H1 (cell line): ENCODE measurements at regions not wholly inside any gene's neighbourhood (a gene's known extent, or its start where the extent isn't known, plus 50 kb on each side); places are given as distances from the start of the nearest gene placed in this dataset.

ENCODE experiments used
- FOSL1 ChIP-seq: IDR thresholded peaks from 2 replicates; pipeline ENCODE4 v1.6.1; 2011; ENCODE audit warnings: mild to moderate bottlenecking, low read depth, low read length, moderate library complexity; ENCODE audit not compliant: insufficient read depth
- GABPA ChIP-seq: IDR thresholded peaks from 2 replicates; pipeline ENCODE4 v1.6.1; 2011; ENCODE audit warnings: mild to moderate bottlenecking, low read length, moderate library complexity, borderline replicate concordance; ENCODE audit not compliant: insufficient read depth
- POLR2A ChIP-seq, 2 experiments: IDR thresholded peaks; 1 replicate in 1 of 2; 2 replicates in 1 of 2; pipeline ENCODE4 v1.6.1; 2011; ENCODE audit warnings: low read depth in 2 of 2, low read length in 2 of 2, mild to moderate bottlenecking in 2 of 2; ENCODE audit errors: control extremely low read depth in 1 of 2
- POLR2AphosphoS5 ChIP-seq: IDR thresholded peaks from 2 replicates; pipeline ENCODE4 v1.6.1; 2011; ENCODE audit warnings: low read depth, low read length
- RAD21 ChIP-seq, 2 experiments: IDR thresholded peaks in 1 of 2; conservative IDR thresholded peaks in 1 of 2; 2 replicates each; pipeline ENCODE4 v1.6.1; 2011; ENCODE audit warnings: low read depth in 2 of 2, low read length in 2 of 2, improper control_type of control experiment in 1 of 2, inconsistent platforms in 1 of 2, mild to moderate bottlenecking in 1 of 2, moderate library complexity in 1 of 2
- RFX5 ChIP-seq: IDR thresholded peaks from 2 replicates; pipeline ENCODE4 v1.6.1; 2011; ENCODE audit warnings: low read depth, low read length, improper control_type of control experiment, borderline replicate concordance
- SP4 ChIP-seq: IDR thresholded peaks from 2 replicates; pipeline ENCODE4 v1.6.1; 2012; ENCODE audit warnings: low read length, inconsistent platforms
- TCF12 ChIP-seq: IDR thresholded peaks from 2 replicates; pipeline ENCODE4 v1.6.1; 2011; ENCODE audit warnings: low read depth, mild to moderate bottlenecking, low read length
- ZNF274 ChIP-seq: IDR thresholded peaks from 2 replicates; pipeline ENCODE4 v1.7.0; 2012; ENCODE audit warnings: low read length, borderline replicate concordance; ENCODE audit errors: extremely low read depth
- TF ChIP-seq, protein P1 (sequence below), 3 experiments: IDR thresholded peaks; 1 replicate in 2 of 3; 2 replicates in 1 of 3; pipeline versions ENCODE4 v1.5.1 to v1.6.1; 2011; ENCODE audit warnings: low read length in 3 of 3, mild to moderate bottlenecking in 3 of 3, inconsistent platforms in 2 of 3, low read depth in 1 of 3, moderate library complexity in 1 of 3; ENCODE audit not compliant: insufficient read depth in 1 of 3; ENCODE audit errors: control extremely low read depth in 1 of 3
- TF ChIP-seq, protein P2 (sequence below): IDR thresholded peaks from 2 replicates; pipeline ENCODE4 v1.6.1; 2012; ENCODE audit warnings: inconsistent platforms
- TF ChIP-seq, protein P3 (sequence below): IDR thresholded peaks from 2 replicates; pipeline ENCODE4 v1.6.1; 2011; ENCODE audit warnings: low read length, improper control_type of control experiment

DNA sequence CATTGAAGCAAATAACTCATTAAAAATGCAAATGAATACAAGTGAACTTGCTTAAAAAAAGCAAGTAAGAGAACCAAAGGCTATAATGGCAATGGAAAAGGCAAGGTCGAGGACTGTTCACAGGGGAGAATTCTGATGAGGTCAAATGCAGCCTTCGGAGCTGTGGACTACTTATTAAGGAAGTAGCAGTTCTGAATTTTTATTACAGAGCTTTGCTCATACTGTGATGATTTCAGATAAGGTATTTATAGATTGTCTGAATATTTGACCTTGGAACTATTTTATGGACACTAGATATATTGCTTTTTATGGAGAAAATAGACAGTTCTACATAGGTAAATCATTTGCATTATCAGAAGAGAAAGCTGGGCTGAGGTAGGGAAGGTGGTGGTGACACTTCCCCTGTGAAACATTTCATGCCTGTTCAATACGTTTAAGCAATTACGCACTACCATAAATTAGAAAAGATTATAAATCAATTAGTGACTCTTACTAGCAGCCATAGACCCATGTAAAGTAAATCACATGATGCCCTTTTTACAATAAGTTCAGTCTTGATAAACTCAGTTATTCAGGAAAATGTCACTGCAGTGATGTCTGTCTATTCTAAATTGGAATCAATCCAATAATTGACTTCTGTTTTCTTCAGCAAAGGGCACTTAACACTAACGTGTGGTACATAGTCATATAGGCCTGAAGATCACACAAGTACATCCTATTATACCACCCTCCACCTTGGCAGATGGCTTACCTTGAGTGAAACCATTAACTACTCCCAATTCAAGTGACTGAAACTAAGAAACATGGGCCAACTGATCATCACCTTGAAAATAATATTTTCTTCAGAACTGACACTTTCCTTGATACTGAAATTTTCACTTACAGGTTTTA lies 260.0 kb downstream of the KLF12 start:
- TF ChIP-seq, protein P1, sequence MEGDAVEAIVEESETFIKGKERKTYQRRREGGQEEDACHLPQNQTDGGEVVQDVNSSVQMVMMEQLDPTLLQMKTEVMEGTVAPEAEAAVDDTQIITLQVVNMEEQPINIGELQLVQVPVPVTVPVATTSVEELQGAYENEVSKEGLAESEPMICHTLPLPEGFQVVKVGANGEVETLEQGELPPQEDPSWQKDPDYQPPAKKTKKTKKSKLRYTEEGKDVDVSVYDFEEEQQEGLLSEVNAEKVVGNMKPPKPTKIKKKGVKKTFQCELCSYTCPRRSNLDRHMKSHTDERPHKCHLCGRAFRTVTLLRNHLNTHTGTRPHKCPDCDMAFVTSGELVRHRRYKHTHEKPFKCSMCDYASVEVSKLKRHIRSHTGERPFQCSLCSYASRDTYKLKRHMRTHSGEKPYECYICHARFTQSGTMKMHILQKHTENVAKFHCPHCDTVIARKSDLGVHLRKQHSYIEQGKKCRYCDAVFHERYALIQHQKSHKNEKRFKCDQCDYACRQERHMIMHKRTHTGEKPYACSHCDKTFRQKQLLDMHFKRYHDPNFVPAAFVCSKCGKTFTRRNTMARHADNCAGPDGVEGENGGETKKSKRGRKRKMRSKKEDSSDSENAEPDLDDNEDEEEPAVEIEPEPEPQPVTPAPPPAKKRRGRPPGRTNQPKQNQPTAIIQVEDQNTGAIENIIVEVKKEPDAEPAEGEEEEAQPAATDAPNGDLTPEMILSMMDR (IDR thresholded peaks at IDR 0.05; ENCODE audit: control extremely low read depth in 1 of 3, insufficient read depth in 1 of 3, low read depth in 1 of 3, low read length in 3 of 3): no peak
- no peak for TF ChIP-seq ZNF274
- no peak for TF ChIP-seq TCF12
- TF ChIP-seq, protein P2, sequence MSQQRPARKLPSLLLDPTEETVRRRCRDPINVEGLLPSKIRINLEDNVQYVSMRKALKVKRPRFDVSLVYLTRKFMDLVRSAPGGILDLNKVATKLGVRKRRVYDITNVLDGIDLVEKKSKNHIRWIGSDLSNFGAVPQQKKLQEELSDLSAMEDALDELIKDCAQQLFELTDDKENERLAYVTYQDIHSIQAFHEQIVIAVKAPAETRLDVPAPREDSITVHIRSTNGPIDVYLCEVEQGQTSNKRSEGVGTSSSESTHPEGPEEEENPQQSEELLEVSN: no peak
- TF ChIP-seq RAD21 (IDR thresholded peaks at IDR 0.05 in 1 of 2, conservative IDR thresholded peaks at IDR 0.05 in 1 of 2; ENCODE audit: low read depth in 2 of 2, low read length in 2 of 2): no peak
- TF ChIP-seq RFX5: no peak
- TF ChIP-seq POLR2A (IDR thresholded peaks at IDR 0.05; ENCODE audit: control extremely low read depth in 1 of 2, low read depth in 2 of 2, low read length in 2 of 2): no peak
- TF ChIP-seq FOSL1: no peak
- no peak for TF ChIP-seq SP4
- no peak for TF ChIP-seq POLR2AphosphoS5
- no peak for TF ChIP-seq GABPA
- TF ChIP-seq, protein P3, sequence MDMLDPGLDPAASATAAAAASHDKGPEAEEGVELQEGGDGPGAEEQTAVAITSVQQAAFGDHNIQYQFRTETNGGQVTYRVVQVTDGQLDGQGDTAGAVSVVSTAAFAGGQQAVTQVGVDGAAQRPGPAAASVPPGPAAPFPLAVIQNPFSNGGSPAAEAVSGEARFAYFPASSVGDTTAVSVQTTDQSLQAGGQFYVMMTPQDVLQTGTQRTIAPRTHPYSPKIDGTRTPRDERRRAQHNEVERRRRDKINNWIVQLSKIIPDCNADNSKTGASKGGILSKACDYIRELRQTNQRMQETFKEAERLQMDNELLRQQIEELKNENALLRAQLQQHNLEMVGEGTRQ: no peak
